Ishikawa (cell line): ENCODE measurements at regions not wholly inside any gene's neighbourhood (a gene's known extent, or its start where the extent isn't known, plus 50 kb on each side); places are given as distances from the start of the nearest gene placed in this dataset.

ENCODE experiments used
- CEBPB ChIP-seq: IDR thresholded peaks from 2 replicates; pipeline ENCODE4 v1.6.1; 2012
- CREB1 ChIP-seq: IDR thresholded peaks from 2 replicates; pipeline ENCODE4 v1.6.1; 2012; ENCODE audit warnings: low read depth
- EGR1 ChIP-seq: IDR thresholded peaks from 2 replicates; pipeline ENCODE4 v1.6.1; 2012
- EP300 ChIP-seq: IDR thresholded peaks from 2 replicates; pipeline ENCODE4 v1.6.1; 2012; ENCODE audit warnings: borderline replicate concordance
- FOXM1 ChIP-seq: IDR thresholded peaks from 2 replicates; pipeline ENCODE4 v1.6.1; 2012; ENCODE audit warnings: low read depth, borderline replicate concordance
- NFIC ChIP-seq: IDR thresholded peaks from 2 replicates; pipeline ENCODE4 v1.6.1; 2012
- RAD21 ChIP-seq: IDR thresholded peaks from 2 replicates; pipeline ENCODE4 v1.6.1; 2012; ENCODE audit warnings: low read depth
- TAF1 ChIP-seq: IDR thresholded peaks from 2 replicates; pipeline ENCODE4 v1.6.1; 2012; ENCODE audit warnings: low read depth, mild to moderate bottlenecking
- TCF12 ChIP-seq: IDR thresholded peaks from 2 replicates; pipeline ENCODE4 v1.6.1; 2012; ENCODE audit warnings: low read depth
- TEAD4 ChIP-seq: IDR thresholded peaks from 2 replicates; pipeline ENCODE4 v1.6.1; 2012
- YY1 ChIP-seq: IDR thresholded peaks from 2 replicates; pipeline ENCODE4 v1.6.1; 2012; ENCODE audit warnings: low read depth
- ZBTB7A ChIP-seq: IDR thresholded peaks from 2 replicates; pipeline ENCODE4 v1.6.1; 2012; ENCODE audit warnings: low read depth
- TF ChIP-seq, protein P1 (sequence below): IDR thresholded peaks from 2 replicates; pipeline ENCODE4 v1.6.1; 2012
- TF ChIP-seq, protein P2 (sequence below): IDR thresholded peaks from 2 replicates; pipeline ENCODE4 v1.6.1; 2012; ENCODE audit warnings: low read depth, mild to moderate bottlenecking
- TF ChIP-seq, protein P3 (sequence below): IDR thresholded peaks from 2 replicates; pipeline ENCODE4 v1.6.1; 2012

DNA sequence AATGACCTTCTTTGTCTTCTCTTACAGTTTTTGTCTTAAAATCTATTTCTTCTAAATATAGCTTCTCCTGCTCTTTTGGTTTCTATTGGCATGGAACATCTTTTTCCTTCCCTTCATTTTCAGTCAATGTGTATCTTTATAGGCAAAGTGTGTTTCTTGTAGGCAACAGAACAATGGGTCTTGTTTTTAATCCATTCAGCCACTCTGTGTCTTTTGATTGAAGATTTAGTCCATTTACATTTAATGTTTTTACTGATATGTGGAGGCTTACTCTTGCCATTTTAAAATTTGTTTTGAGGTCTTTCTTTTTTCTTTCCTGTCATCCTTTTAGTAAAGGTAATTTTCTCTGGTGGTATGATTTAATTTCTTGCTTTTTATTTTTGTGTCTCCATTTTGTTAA lies 271.2 kb upstream of the ZP4 start:
- TF ChIP-seq TAF1 (no peak), TEAD4 (no peak), EP300 (no peak), EGR1 (no peak), ZBTB7A (no peak), CEBPB (no peak), NFIC (no peak), TCF12 (no peak), YY1 (no peak), CREB1 (no peak), RAD21 (no peak), FOXM1 (no peak)
- TF ChIP-seq, protein P1, sequence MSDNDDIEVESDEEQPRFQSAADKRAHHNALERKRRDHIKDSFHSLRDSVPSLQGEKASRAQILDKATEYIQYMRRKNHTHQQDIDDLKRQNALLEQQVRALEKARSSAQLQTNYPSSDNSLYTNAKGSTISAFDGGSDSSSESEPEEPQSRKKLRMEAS: no peak
- TF ChIP-seq, protein P2, sequence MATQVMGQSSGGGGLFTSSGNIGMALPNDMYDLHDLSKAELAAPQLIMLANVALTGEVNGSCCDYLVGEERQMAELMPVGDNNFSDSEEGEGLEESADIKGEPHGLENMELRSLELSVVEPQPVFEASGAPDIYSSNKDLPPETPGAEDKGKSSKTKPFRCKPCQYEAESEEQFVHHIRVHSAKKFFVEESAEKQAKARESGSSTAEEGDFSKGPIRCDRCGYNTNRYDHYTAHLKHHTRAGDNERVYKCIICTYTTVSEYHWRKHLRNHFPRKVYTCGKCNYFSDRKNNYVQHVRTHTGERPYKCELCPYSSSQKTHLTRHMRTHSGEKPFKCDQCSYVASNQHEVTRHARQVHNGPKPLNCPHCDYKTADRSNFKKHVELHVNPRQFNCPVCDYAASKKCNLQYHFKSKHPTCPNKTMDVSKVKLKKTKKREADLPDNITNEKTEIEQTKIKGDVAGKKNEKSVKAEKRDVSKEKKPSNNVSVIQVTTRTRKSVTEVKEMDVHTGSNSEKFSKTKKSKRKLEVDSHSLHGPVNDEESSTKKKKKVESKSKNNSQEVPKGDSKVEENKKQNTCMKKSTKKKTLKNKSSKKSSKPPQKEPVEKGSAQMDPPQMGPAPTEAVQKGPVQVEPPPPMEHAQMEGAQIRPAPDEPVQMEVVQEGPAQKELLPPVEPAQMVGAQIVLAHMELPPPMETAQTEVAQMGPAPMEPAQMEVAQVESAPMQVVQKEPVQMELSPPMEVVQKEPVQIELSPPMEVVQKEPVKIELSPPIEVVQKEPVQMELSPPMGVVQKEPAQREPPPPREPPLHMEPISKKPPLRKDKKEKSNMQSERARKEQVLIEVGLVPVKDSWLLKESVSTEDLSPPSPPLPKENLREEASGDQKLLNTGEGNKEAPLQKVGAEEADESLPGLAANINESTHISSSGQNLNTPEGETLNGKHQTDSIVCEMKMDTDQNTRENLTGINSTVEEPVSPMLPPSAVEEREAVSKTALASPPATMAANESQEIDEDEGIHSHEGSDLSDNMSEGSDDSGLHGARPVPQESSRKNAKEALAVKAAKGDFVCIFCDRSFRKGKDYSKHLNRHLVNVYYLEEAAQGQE: no peak
- TF ChIP-seq, protein P3, sequence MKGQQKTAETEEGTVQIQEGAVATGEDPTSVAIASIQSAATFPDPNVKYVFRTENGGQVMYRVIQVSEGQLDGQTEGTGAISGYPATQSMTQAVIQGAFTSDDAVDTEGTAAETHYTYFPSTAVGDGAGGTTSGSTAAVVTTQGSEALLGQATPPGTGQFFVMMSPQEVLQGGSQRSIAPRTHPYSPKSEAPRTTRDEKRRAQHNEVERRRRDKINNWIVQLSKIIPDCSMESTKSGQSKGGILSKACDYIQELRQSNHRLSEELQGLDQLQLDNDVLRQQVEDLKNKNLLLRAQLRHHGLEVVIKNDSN: no peak

DNA sequence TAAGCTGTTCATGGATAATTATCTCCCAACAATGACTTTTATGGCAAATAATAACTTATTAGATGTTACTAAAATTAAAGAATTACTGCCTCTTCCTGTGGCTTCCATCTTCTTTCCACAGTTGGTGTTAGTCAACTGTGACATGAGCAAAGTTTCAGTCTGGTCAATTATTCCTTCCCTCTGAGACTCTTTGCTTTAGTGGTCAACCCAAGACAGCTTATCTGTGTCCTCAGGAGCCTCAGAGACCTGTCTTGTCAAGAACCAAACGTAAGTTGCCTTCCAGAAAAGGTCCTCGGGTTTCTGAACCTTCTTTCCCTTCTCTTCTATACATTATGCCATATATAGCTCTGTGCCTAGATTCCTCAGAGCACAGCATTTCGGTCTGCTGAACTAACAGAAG lies 263.2 kb upstream of the ZP4 start:
- TF ChIP-seq TCF12 (no peak), RAD21 (no peak), ZBTB7A (no peak), TAF1 (no peak), TEAD4 (no peak)
- TF ChIP-seq, protein P3: no peak
- TF ChIP-seq, protein P2: no peak
- TF ChIP-seq, protein P1: no peak

DNA sequence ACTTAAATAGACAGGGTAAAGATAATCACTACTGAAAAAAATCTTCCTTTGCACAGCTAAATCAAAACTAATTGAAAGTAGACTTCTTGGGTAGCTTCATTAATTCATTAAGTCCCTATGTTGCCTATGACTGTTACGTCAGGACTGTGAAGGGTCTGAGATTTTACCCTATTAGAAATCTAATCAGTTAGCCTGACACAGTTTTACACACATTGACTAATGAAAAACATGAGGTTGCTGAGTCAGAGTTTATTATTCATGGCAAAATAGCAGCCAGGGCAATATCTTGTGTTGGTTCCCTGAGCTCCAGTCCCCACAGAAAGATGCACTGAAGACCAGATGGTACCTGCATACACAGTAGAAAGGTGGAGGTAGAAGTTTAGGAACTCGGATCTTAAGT lies 262.5 kb upstream of the ZP4 start:
- TF ChIP-seq EP300 (no peak), YY1 (no peak), CREB1 (no peak)

DNA sequence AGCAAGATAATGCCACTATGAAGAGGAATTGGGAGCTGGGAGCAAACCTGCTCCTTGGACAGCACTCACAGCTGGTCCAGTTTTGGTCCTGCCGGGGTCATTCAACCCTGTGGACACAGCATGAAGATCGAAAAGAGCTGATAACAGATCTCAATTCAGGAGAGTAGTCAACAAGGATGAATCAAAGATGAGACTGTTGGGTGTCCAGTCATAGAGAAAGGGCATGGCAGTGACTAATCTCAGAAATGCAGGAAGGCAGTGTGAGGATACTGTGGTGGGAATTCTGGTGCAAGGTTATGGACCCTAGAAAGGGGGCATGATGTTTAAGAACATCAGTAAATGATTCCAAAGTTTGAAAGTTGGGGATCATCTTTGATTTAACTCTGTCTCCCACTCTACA lies 261.4 kb upstream of the ZP4 start:
- TF ChIP-seq CREB1 (no peak), RAD21 (no peak), TCF12 (no peak), YY1 (no peak), FOXM1 (no peak), TAF1 (no peak), CEBPB (no peak), TEAD4 (no peak), NFIC (no peak), ZBTB7A (no peak)
- TF ChIP-seq, protein P2: no peak
- TF ChIP-seq, protein P3: no peak

DNA sequence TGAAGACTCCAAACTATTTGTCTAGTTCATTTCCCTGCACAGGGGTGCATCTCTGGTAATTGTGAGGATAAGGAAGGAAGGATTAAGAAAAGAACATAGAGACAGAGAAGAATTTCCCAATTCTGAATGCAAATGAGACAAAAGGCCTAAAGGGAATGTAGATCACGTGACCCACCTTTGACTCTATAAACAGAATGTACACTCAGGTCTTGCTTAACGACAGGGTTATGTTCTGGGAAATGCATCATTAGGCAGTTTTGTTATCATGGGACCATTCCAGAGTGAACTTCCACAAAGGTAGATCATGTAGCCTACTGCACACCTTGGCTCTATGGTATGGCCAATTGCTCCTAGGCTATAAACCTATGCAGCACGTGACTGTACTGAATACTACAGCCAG lies 252.3 kb upstream of the ZP4 start:
- TF ChIP-seq EP300 (no peak), TAF1 (no peak), CREB1 (no peak), TEAD4 (no peak), EGR1 (no peak), CEBPB (no peak), YY1 (no peak), RAD21 (no peak), TCF12 (no peak), FOXM1 (no peak), ZBTB7A (no peak)
- TF ChIP-seq, protein P1: no peak
- TF ChIP-seq, protein P2: no peak
